ENCODE measurements at regions not wholly inside any gene's neighbourhood (a gene's known extent, or its start where the extent isn't known, plus 50 kb on each side); places are given as distances from the start of the nearest gene placed in this dataset.

- DNase-seq, result no peak
Observed at GRCh38 chr1:68551459-68551858, 54.6 kb upstream of the DEPDC1 start.

DNA sequence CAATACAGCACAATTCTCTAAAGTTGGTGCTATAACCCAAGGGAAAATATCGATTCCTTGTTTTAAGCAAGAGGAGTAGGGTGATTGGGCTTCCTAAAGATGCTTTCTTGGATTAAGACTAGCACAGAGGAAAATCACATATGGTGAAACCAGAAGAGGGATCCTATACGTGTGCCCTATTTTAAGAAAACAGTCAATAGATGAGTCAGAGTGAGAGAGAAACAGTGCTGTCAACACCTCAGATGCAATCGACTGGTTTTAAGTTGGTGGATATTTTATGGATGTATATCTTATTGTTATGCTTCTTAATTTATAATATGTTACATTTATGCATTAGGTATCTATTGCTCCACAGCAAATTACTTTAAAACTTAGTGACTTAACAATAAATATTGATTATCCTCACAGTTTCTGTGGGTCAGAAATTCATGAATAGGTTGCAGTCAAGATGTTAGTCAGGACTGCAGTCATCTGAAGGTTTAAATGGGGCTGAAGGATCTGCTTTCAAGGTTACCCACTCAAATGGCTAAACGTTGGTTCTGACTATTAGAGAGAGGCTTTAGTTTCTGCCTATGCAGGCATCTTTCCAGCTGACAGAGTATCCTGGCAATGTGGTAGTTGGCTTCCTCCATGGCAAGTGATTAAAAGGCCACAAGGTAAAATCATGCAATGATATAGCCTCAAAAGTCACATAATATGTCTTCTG lies 61.6 kb upstream of the DEPDC1 start:
- DNase-seq, result no peak

DNA sequence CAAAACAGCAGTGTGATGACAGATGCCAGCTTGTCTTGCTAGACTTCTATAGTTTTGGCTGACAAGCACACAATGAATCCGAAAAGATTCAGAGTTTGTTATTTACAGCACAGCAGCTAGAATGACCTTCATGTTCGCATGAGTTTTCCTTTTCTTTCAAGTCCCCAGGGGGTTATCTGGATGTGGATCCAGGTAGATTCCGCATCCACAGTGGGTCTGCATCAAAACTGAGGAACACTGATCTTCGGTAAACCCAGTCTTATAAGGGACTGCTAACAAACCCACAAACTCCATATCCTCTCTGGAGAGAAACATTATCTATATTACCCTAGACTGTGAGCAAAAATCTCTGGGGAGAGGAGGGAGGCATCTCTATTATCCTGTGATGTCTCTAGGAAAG lies 69.0 kb upstream of the DEPDC1 start:
- no peak for DNase-seq

GRCh38 chr1:68570871-68571270 lies 74.0 kb upstream of the DEPDC1 start:
- DNase-seq, result no peak

DNA sequence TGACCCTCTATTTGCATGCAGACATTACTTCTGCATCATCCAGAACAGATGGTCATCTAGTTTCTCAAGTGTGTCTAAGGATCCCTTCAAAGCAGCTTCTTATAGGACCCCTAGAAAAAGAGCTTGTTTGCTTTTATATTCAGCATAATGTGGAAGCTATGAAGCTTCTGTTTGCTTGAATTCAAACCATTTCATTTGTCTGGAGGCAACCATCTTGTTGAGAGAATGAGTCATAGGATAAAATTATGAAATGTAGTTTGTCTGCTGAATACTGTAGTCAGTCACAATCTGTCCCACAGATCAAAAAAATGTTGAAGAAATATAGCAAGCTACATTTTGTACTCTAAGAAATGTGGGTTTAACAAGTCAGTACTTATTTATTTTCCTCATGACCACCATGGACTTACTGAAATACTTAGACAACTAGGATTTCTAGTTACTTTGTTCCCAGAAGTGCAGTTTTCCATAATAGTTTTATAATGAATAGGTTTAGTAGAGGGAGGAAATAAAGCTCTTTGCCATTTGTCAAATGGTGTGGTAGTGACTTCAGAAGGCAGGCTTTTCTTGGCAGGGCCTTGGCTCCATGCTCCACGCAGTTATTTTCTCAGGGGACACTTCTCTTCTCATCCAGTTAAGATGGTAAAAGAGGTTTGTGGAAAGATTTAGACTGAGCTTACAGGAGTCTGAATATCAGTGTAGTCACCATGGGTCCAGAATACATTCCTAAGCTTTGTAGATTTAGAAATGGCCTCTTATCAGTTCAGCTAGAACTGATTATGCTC lies 74.8 kb upstream of the DEPDC1 start:
- DNase-seq, result peak; percentile 60

GRCh38 chr1:68585351-68585750 lies 88.5 kb upstream of the DEPDC1 start:
- DNase-seq, result no peak

- no peak for DNase-seq
Observed at GRCh38 chr1:68586766-68587165, 89.9 kb upstream of the DEPDC1 start.

- DNase-seq, result no peak
Observed at GRCh38 chr1:68588304-68588703, 91.4 kb upstream of the DEPDC1 start.

DNA sequence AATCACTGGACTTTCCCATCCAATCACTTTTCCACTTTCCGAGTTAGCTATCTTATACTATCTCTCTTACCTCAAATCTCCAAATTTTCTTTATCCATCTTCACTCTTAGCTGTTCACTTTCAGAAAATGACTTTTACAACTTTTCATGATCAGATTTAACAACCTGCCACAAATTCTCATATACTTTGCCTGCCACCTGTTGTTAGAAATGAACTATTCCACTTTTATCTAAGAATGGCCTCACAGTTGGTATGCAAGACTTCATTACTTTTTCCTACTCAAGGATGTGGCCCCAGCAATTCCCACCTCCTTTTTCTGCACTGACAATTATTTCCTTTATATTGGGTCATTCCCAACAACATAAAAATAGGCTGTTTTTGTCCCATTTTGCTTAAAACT lies 93.6 kb upstream of the DEPDC1 start:
- no peak for DNase-seq

GRCh38 chr1:68594851-68595250 lies 98.0 kb upstream of the DEPDC1 start:
- DNase-seq, result no peak

GRCh38 chr1:68600049-68600661 lies 103.3 kb upstream of the DEPDC1 start:
- peak; percentile 68 for DNase-seq

DNA sequence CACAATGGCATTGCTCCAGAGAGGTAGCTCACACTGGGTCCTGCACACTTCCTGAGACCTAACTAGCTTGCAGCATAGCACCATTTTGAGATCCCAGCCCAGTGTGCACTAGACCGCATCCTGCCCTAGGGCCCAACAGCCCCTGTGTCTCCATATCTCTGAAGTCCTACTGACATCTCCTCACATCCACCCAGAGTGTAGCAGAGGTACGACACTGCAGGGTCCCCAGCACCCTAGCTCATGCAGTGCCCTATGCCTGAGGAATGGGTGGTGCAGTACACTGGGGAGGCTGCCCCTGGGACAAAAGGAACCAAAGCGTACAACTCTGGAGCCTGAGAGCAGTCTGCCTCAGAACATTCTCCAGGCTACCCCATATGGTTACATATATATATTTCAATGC lies 111.4 kb upstream of the DEPDC1 start:
- DNase-seq, result no peak

GRCh38 chr1:68615312-68615711 lies 118.4 kb upstream of the DEPDC1 start:
- no peak for DNase-seq

DNA sequence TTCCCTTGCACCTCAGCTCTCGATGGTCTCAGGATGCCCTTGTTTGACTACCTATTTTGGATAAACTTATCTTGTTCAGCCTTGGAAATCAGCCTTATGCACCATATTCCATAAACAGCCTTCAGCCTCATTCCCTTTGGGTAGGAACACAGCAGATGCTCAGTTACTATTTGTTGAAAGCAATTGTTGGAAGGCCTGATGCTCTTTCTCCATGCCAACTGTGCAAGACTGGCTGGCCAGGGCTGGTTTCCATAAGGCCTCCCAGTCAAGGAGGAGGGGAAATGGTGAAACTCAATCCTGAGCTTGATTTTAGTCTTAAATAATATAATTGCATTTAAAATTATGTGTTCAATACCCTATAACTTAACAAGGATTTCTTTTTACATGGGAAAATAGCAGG lies 121.1 kb upstream of the DEPDC1 start:
- no peak for DNase-seq

GRCh38 chr1:68620571-68620970 lies 123.7 kb upstream of the DEPDC1 start:
- DNase-seq, result no peak

GRCh38 chr1:68623700-68624099 lies 126.8 kb upstream of the DEPDC1 start:
- DNase-seq, result no peak

DNA sequence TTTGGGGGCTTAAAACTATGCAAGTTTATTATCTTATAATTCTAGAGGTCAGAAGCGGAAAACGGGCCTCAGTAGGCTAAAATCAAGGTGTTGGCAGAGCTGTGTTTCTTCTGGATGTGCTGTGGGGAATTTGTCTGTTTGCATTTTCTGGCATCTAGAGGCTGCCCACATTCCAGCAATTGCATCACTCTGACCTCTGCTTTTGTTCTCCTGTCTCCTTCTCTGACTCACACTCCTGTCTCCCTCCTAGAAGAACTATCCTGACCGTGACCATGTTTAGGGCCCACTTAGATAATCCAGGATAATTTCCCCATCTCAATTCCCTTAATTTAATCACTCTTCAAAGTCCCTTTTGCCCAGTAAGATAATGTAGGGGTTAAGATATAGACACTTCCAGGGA lies 127.4 kb upstream of the DEPDC1 start:
- DNase-seq, result no peak

GRCh38 chr1:68625624-68626023 lies 128.7 kb upstream of the DEPDC1 start:
- DNase-seq, result no peak

DNA sequence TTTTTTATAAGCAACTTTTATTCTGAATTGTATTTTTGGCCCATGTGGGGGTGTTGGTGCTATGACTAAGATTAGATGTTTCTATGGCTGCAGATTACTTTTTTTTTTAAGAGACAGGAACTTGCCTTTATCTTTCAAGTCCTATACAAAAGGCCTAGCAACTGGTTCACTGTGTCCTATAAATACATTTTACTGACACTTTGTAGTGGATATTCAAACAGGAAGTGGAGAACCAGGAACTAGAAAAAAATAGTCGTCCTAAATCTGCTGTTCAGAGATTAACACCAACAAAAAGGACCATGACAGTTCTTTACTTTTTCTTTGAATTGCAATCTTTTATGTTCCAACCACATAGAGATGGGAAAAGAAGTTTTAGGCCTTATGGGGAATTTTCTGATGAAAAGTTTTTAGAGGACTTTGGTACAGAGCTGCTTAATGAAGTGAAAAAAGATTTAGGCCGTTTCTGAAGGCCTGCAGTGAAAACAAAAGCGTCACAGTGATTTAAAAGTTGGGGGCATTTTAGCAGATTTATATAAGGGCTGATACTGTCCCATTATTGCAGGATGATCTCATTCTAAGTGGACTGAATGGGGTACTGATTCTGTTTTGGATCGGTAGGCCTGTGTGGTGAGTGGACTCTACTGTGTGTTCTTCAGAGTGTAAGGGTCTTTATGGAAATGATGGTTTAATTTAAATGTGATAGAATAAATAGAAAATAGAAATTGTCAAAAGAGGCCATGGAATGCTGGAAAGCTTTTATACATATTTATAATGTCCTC lies 136.4 kb upstream of the DEPDC1 start:
- DNase-seq, result no peak

GRCh38 chr1:68644504-68644903 lies 147.6 kb upstream of the DEPDC1 start:
- no peak for DNase-seq

- no peak for DNase-seq
Observed at GRCh38 chr1:68651115-68651514, 154.2 kb upstream of the DEPDC1 start.

DNA sequence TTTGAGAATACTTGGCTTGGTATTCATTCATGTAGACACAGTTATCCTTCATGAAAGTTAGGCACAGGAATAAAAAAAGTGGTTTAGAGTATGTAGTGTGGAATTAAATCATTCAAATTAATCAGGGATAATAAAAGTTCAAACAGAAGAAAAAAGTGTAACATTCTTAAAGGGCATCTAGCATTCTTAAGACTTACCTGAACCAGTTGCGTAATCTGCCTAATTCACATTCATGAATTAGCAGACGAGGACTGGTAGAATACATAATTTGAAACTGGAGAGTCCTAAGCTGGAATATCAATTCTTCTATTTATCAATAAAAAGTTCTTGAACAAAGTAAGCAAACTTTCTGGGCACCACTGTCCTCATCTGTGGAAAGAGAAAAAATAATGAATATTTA lies 157.0 kb upstream of the DEPDC1 start:
- no peak for DNase-seq

DNA sequence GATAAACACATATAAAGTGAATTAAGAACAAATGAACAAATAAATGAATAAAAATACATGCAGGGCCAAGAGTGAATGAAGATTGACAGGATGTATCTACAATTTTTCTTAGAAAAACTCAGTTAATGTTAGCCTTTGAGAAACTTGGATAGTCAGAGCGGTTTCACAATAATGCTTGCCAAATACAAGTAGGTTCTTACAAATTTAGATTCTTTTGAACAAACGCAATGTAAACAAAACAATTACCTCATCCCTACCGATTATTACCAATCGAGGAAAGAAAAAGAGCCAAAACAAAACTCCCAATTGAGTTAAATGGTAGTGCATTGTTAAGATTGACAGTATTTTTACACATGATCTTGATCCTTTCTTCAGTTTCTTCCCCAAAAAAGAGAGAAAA lies 176.9 kb upstream of the DEPDC1 start:
- DNase-seq, result no peak

All from NCI-H69 (cell line).